Right forelimb (tissue), 1 donor: ENCODE measurements at regions not wholly inside any gene's neighbourhood (a gene's known extent, or its start where the extent isn't known, plus 50 kb on each side); places are given as distances from the start of the nearest gene placed in this dataset.
"Not testable (repeated sequence)": the region's sequence is repeated elsewhere in the genome, so short reads cannot be mapped to it uniquely, and the experiment has no call there.

Experiments used
- DNase-seq: peaks from one replicate; pipeline ENCODE4 v3.0.0-alpha.2; 2018

DNA sequence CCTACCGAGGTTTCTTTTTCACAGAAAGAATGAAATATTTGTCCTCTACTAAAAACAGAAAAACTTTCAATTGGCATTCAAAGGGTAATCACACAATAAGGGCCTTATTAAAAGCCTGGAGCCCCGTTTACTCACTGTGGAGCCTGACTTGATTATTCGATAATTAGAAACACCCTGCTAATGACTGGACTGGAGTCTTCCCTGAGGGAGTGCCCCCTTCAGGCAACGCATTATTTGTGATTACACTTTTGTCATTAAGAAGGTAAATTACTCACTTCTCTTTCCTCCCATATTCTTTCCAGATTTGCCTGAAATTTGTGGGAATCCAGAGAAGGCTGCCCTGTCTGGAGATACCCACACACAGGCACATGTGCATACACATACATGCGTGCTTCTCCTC is 444.2 kb upstream of the NPVF start:
- no peak for DNase-seq

DNA sequence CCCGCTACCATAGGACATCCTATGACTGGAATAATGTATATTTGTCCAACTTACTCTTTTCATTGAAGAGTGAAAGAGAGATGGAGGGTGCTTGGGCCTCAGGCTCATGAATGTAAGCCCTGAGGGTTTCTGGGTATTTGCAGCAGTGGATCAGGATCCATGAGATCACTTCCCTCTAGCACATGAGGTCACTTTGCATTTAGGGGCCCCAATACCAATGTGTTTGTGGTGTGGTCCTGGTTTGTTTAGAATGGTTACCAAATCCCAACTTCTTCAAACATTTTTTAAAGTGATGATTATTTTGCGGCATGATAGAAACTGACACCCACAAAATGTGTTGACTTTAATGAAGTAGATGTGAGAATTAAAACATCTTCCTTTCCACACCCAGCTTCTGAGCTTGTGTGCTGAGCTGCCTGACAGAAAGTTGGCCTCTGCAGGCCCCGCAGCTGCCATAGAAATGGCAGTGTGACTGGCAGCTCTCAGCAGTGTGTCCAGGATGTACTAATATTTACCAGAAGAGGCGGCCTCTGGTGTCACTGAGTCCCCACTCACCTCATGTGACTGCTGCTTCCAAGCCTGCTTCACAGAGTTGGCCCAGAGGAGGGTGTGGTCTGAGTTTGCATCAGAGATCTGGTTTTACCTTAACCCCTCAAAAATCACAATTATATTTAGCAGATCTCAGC is 447.6 kb upstream of the NPVF start:
- no peak for DNase-seq

DNA sequence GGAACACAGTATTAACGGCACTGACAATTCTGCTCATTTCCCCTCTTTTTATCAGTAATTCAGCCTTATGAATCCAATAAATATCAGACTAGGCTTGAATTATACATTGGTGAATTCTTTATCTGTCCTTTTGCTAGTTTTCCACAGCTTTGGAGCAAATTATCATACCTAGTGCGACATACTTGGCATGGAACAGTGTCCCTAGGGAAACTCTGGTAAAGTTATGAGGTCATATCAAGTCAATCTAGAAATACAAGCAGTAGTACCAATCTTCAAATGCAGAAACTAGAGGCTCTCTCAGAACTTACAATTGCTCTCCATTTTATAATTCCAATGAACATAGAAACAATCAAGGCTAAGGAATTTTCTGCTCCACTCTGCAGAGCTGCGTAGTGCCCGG is 449.3 kb upstream of the NPVF start:
- DNase-seq, result no peak

DNA sequence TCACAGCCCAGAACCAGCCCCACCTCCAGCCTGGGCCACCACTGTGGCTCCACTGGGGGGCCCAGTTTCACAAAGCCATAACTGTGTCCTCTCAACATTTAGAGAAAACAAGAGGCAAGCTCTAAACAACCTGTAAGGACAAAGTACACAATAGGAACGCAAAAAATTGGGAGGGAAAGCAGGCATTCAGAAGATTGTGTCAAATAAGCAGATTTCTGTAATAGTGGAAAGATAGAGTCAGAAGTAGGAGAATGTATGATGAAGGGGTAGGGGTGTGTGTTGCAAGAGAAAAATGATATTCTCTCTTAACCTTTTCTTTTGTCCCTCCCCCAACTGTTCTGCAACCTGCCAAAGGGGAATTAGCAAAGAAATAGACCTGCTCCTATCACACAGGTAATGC is 449.9 kb upstream of the NPVF start:
- DNase-seq, result no peak

DNA sequence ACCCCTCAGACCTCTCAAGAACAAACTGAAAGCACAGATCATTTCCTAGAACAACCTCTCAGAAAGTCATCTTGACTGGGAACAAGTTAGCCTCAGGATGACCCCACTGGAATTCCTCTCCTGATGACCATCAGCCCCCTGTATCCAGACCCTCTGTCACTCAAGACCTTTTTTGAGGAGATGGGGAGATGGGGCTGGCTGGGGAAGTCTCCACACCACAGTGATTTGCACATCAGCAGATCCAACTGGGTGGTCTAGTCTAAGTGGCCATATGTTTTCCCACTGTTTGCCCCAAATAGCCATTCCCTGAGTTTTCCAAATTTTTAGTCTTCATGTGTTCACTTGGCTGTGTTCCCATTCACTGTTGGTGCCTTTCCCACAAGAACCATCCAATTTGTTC is 452.4 kb upstream of the NPVF start:
- no peak for DNase-seq

DNA sequence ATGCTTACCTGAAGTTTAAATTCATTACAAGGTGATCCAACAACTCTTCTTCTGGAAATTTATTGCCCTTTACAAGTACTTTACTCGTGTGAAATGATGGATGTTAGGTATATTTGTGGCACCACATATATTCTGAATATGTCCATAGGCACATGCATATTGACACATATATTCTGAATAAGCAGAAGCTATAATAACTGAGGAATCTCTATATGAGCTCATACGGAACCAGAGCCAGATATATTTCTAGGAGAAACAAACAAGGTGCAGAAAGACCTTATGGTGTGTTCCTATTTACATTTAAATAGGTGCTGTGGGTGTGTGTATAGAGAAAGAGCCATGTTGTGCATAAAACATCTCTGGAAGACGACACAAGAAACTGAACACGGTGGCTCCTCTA is 456.1 kb upstream of the NPVF start:
- DNase-seq, result no peak

DNA sequence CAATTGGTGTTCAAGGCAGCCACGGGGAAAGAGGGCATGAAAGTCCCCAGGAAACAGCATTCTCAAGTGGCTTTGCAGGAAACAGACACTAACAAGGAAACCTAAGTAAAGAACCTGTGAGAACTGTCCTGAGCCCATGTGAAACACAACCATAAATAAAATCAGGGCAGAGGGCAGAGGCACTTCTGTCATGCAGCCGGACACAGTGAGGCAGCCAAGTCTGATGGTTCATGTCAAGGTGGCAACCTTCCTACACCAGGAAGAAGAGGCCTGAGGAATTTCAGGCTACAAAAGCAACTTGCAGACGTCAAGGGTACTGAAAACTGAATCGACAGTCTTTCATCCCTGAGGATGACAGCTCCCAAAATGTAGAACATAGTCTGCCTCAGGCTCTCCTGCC is 458.2 kb upstream of the NPVF start:
- no peak for DNase-seq

DNA sequence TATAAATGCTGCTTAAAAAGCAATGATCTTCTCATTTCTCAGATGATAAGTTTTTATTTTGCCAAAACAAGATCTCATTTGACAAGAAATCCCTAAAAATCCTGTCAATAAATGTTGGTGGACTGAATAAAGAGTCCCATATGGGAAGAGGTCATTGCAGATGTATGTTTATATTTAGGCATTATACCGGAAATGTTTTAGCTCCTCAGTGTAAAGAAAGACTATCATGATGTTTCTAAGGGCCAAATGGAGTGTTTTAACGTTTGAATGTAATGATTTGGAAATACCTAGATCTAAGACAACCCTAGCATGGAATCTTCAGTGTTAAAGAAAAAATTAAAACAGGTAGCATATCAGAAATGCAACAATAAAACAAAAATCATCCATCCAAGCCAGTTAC is 457.8 kb upstream of the NFE2L3 start:
- DNase-seq, result no peak

DNA sequence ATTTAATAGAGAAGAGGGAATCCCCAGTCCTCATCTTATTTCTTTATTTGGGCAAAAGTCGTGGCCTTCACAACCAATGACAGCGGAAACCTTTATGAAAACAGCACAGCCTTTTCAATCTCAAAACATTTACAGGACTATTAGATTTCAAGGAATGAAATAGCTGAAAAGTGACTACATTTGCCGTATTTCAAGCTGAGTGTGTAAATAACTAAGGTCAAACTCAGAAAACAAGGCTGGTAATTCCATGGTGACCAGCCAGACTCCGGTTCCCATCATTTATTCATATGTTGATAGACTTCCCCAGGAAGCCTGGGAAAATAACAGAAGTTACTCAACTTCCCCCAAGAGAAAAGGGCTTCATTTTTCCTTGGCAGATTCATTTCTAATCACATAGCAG is 457.3 kb upstream of the NFE2L3 start:
- DNase-seq, result no peak

DNA sequence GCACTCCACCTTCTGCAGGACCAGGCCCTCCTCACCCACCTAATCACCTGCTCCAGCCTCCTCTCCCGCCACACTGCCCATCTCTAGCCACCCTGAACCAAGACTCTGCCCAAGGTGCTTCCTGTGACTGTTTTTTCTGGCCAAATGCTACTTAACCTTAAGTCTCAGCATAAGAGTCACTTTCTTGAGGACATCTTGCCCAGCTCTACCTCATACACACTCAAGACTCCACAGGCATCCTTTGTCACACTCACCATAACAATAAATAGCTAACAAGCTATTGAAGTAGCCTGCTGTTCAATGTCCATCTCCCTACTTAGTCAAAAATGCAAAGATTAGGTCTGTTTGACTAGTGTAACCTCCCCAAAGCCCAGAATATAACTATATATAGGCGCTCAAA is 455.4 kb upstream of the NFE2L3 start:
- DNase-seq, result no peak

DNA sequence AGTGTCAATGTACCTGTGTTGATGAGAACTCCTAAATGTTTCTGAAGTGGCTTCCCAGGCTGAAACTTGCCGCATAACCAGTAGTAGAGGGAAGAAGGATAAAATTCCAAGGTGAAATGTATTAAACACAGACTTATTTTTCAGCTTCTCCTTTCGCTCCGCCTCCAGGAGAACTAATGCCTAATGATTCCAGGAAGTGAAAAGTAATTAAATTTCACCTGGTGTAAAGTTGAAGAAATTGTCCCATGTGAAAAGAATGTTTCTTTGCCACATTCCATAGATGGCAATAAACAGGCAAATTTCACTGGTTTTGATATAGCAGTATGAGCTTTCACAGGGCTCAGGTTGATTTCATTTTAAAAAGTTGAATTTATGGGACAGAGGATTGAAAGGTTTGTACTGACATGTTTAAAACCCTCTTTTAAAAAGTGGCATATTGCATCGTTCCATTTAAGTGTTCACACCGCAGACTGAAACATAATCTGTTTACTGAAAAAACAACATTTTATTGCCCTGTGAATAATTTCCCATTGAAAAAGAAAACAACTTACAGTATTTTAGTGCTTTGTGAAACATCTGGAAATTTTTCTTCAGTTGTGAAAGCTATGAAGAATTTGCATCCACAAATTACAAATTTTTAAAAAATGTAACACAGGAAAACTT is 453.4 kb upstream of the NFE2L3 start:
- no peak for DNase-seq

DNA sequence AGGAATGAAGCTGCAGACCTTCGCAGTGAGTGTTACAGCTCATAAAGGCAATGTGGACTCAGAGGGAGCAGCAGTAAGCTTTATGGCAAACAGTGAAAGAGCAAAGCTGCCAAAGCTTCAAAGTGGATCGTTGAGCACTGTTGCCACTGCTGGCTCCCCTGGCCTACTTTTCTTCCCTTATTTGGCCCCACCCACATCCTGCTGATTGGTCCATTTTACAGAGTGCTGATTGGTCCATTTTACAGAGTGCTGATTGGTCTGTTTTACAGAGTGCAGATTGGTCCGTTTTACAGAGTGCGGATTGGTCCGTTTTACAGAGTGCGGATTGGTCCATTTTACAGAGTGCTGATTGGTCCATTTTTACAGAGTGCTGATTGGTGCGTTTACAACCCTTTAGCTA is 451.9 kb upstream of the NFE2L3 start:
- DNase-seq, result not testable (repeated sequence)

DNA sequence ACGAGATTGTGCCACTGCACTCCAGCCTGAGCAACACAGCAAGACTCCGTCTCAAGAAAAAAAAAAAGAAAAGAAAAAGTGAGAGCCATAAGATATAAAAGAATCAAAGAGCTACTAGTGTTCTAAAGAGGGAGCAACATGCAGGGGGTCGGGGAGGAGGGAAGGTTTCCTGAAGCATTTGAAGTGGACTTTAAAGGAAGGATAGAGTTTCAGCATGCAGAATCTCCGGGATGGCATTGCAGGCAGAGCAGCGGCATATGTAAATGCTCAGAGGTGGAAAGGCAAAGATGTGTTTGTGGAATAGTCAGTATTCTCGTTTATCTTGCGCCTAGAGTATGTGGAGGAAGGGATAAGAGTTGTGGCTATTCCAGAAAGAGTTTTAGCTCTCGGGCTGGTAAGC is 447.6 kb upstream of the NFE2L3 start:
- DNase-seq, result no peak

DNA sequence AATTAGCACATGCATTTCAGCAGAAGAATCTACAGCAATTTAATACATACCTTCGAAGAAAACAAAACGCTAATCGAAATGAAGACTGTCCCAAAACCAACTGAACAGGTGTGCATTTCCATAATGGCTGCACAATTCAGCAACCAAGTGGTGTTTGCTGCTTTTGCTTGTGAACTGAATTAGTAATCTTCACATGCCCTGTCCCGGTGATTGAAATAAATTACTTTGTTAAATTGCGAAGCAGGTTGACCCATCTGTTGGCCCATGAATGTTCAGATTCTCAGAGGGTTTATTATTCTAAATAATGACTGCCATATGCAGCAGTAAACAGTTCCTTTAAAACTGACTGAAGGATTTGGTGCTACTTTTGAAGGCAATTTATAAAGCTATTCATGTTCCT is 445.2 kb upstream of the NFE2L3 start:
- no peak for DNase-seq

DNA sequence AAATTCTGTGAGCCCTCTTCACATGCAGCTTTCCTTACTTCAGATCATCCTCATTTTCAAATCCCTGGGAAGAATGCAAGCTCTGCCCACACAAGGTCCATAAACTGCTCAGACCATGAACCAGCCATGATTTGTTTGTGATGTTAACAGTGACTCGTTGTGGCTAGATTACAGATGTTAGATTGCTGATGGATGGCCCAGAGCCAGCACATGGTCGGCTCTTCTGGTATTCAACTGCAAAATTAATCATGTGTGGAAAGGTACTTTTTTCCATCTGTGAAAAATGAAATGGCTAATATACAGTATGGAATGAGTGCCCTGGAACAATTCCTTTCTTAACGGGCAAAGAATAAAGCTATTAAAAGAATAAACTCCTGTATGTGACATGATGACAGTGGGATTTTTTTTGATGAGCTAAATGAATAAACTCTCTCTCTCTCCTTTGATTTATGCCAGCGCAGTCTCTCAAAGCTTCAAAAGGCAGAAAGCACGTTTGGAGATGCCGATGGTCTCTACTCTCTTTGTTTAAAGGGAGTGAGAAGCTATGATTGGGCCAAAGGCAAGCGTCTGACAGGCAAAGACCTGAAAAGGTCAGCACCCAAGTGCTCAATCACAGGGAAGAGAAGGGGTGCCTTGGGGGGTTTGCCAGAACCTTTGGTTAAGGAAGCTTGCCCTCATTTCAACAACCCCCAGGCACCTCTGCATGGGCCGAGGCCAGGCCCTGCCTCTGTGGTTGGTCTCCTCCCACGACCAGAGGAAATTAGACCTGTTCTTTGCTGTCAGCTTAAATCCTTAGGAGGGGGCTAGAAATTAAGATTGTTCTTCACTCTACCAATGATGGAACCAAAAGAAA is 444.0 kb upstream of the NFE2L3 start:
- DNase-seq, result no peak

DNA sequence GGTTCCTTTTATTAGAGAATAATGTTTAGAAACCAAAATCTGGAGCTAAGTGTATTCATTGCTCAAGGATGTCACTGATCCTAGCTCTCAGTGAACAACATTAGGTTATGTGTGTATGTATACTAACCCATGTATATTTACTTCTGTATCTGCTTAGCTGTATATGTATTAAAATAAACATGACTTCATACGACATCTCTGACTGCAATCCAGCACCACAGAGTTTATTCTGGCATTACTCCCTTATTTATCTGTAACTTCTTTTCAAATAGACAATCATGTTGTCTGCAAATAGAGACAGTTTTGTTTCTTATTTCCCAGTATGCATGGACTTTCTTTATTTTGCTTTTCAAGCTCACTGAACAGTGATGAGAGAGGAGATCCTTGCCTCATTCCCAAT is 441.0 kb upstream of the NFE2L3 start:
- DNase-seq, result no peak

DNA sequence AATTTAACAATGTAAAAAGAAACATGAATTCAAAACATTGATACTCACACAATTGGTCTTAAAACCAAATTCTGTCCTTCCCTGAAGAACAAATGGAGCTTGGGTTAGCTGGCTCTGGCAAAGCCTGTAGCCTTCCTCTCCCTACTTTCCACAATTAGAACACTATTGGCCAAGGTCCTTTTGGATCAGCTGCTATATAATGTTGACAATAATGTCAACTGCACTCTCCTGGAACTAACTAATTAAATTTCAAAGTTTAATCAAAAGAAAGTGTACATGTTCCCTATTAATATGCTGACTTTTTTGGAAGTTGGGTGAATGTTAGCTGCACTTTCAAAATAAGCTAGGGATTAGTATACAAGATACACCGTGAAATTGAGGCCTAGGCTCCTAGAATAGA is 440.1 kb upstream of the NFE2L3 start:
- DNase-seq, result no peak

DNA sequence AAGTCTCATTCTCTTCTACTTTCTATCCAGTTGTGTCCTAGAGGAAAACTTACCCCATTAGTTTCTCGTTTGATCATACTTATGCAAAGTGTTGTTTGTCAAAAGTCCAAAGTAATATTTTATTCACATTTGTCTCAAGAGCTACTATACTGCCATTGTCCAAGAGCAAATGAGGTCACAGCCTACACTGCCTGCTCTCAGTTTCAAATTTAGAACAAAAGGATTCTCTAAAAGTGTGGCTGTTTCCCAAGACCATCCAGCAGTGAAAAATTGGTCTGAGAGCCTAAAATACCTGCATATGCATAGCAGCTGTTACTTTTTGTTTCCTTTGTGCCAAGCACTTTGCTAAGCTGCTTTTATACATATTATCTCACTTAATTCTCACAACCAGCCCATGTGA is 439.5 kb upstream of the NFE2L3 start:
- no peak for DNase-seq

DNA sequence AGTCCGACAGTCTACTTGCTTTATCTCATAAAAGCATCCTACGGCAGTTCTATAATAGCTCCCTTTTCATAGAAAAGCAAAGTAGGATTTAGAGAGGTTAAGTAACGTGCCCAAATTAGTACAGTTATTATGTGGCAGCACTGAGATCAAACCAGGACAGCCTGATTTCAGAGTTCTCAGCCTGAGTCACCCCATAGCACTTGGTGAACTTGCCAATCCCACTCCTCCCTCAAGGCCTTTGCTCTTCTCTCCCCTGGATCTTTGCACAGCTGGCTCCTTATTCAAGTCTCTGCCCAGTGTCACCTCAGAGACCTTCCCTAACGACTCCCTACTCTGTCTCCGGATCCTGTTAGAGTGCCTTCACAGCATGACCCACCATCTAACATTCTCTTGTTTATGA is 438.0 kb upstream of the NFE2L3 start:
- no peak for DNase-seq

DNA sequence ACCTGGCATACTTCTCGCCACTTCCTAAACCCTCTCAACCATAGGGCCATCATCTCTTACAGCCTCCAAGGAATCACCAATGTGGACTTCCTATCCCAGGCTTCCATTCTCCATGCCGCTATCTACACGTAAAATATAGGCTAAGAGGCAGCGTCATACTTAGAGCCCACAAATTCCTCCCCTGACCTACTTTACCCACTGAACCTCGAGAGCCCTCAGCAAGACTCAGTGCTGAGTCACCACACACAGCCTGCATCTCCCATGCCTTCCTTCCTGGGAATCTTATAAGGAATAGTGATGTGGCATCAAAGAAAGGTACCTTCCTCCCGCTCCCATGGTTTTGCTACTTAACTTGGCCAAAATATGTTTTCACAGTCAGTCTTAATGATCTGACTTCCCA is 435.6 kb upstream of the NFE2L3 start:
- DNase-seq, result no peak

DNA sequence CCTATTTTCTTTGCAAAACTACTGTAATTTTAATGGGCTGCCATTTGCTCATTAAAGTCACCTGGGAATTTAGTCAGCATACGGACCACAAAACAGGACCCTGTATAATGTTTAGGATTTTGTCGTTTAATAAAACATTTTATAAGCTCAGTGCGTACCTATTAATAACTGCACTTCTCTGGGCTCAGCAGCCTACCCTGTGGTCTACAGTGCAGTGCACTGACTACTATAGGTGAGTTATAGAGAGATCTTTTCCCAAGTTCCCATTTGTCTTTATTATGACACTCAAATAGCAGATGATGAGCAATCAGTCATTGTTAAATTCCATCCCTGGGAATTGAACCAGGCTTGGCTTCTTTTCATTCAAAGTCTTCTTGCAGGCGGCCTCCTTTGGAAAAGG is 433.4 kb upstream of the NFE2L3 start:
- DNase-seq, result no peak

DNA sequence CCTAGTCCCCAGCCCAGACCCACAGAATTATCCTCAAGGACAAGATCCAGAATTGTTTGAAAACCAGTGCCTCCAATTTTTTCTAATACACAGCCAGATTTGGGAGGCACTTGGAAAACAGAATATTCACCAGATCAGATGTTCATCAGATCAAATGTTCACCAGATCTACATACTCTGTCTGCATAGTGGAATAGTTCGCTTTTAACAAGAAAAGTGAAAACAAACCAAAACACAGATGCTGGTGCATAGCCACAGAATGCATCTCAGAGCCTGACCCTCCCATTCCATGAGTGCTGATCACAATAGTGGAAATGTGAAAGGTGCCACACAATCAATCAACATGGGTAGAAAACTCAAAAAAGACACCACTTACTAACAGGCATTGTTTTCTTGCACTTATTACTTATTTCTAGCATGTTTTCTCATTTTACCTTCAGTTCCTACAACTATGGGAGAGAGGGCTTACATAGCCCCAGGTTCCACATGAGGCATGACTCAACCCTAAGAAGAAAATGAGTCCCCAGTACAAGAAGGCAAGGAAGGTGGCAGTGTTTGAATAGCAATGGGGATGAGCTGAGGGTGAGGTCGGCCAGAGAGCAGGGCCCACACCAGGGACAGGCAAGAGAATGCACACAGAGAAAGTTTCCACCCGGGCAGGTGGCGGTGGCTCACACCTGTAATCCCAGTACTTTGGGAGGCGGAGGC is 432.7 kb upstream of the NFE2L3 start:
- no peak for DNase-seq

DNA sequence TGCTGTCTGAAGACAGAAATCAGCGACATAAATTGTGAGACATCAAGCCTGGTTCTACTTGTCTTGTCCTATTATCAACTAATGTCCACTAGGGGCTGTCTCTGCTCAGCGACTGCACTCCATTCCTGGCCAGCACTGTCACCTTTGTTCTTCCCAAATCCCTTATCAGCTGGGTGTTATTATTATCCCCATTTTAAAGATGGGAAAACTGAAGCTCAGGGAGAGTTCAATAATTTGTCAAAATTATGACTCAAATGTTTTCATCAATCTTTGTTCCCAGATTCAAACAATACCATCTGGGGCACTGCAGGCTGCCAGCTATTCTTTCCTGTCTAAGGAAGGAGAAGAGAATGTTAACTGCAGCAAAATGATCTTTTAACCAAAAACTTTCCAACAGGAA is 431.6 kb upstream of the NFE2L3 start:
- DNase-seq, result no peak

DNA sequence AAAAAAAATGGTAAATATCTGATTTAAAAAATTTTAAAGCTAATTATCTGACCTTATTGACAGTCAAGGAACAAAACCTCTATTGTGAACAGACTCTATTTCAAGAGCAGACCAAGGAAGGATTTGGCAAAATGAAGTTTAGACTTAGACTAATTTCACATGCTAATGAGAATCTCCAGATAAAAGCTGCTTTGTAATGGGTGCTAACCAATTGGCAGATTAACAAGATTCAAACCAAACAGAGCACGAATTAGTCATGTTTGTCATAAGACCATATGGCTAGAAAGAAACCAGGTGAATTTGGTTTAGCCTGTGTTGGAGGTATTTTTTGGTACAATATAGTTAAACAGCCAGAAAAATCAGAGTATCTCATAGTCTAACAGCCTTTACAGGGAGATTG is 429.1 kb upstream of the NFE2L3 start:
- DNase-seq, result no peak
